OCI-LY3 (cell line): ENCODE measurements at regions not wholly inside any gene's neighbourhood (a gene's known extent, or its start where the extent isn't known, plus 50 kb on each side); places are given as distances from the start of the nearest gene placed in this dataset.

Experiments used
- CTCF ChIP-seq: fragments of 200-600, 300-600 bp; sonication (generic); IDR thresholded peaks from 2 replicates; pipeline ENCODE4 v1.5.1; 2014; ENCODE audit warnings: antibody characterized with exemption, low read length, low read depth
- EZH2phosphoT487 ChIP-seq: fragments of 200-600 bp; shearing (Covaris generic); IDR thresholded peaks from 2 replicates; pipeline ENCODE4 v1.6.1; 2018; ENCODE audit warnings: antibody characterized with exemption, mixed run types, low read depth

DNA sequence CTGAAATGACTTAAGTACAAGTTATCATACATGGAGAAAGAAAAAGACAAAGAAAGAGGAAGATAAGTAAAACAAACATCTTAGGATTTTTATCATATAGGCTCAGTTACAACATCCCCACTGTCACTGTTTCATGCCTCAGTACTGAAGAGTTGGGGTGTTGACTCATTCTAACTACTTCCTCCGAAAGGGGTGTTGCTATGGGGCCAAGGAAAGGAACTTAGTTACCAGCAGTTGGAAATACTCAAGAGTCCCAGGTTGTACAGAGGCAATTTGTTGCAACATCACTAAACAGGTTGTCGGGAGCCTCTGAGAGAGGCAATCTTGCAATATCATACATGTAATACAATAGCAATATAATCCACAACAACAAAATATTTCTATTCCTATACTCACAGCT, 1264.7 kb downstream of the PCDH7 start:
- TF ChIP-seq CTCF, result no peak
- TF ChIP-seq EZH2phosphoT487, result no peak
